Renal pelvis (tissue), 1 donor: ENCODE measurements at regions not wholly inside any gene's neighbourhood (a gene's known extent, or its start where the extent isn't known, plus 50 kb on each side); places are given as distances from the start of the nearest gene placed in this dataset.

ENCODE experiments used
- DNase-seq: peaks from one replicate; pipeline ENCODE4 v3.0.0-alpha.2; 2013

- DNase-seq = no peak
These were observed 1048.4 kb downstream of the TBC1D22A start for GRCh38 chr22:47810505-47811500.

GRCh38 chr22:47808886-47809620, 1046.6 kb downstream of the TBC1D22A start:
- DNase-seq = no peak

- DNase-seq = no peak
These were observed 1045.8 kb downstream of the TBC1D22A start for GRCh38 chr22:47808236-47808635.

- DNase-seq = no peak
These were observed 1045.1 kb downstream of the TBC1D22A start for GRCh38 chr22:47807506-47807905.

GRCh38 chr22:47806894-47807293, 1044.4 kb downstream of the TBC1D22A start:
- no peak for DNase-seq

GRCh38 chr22:47805394-47805935, 1043.0 kb downstream of the TBC1D22A start:
- no peak for DNase-seq

- no peak for DNase-seq
These were observed 1041.8 kb downstream of the TBC1D22A start for GRCh38 chr22:47804281-47804680.

GRCh38 chr22:47802421-47802820, 1040.0 kb downstream of the TBC1D22A start:
- DNase-seq = no peak

GRCh38 chr22:47801541-47802245, 1039.2 kb downstream of the TBC1D22A start:
- DNase-seq = no peak

- no peak for DNase-seq
These were observed 1035.8 kb downstream of the TBC1D22A start for GRCh38 chr22:47798229-47798628.

GRCh38 chr22:47797342-47797945, 1035.0 kb downstream of the TBC1D22A start:
- DNase-seq = no peak

- DNase-seq = no peak
These were observed 1033.9 kb downstream of the TBC1D22A start for GRCh38 chr22:47796128-47796908.

GRCh38 chr22:47795477-47796127, 1033.2 kb downstream of the TBC1D22A start:
- no peak for DNase-seq

GRCh38 chr22:47794851-47795250, 1032.4 kb downstream of the TBC1D22A start:
- no peak for DNase-seq

GRCh38 chr22:47793304-47794101, 1031.1 kb downstream of the TBC1D22A start:
- no peak for DNase-seq

GRCh38 chr22:47789171-47789570, 1026.7 kb downstream of the TBC1D22A start:
- DNase-seq = no peak

- no peak for DNase-seq
These were observed 1026.0 kb downstream of the TBC1D22A start for GRCh38 chr22:47788461-47788860.

GRCh38 chr22:47787501-47788227, 1025.2 kb downstream of the TBC1D22A start:
- no peak for DNase-seq
